ENCODE measurements at regions not wholly inside any gene's neighbourhood (a gene's known extent, or its start where the extent isn't known, plus 50 kb on each side); places are given as distances from the start of the nearest gene placed in this dataset.

- Mint-ChIP-seq H3K27ac (no peak overlapping the region), H3K9me3 (peaks cover 5% of the 10 kb centered on the region), H3K4me1 (no peaks in the 10 kb centered on the region), H3K4me3 (no peak overlapping the region), H3K27me3 (ENCODE audit: low read depth) (no peaks in the 10 kb centered on the region), H3K36me3 (peaks cover 21% of the 10 kb centered on the region)
- DNase-seq (ENCODE audit: low spot score in 2 of 2, unreplicated experiment in 2 of 2): no peak
- no peak for TF ChIP-seq CTCF (IDR thresholded peaks at IDR 0.05; ENCODE audit: unreplicated experiment)
Measured at GRCh38 chr2:144206019-144206418, 313.9 kb downstream of the ZEB2 start.

DNA sequence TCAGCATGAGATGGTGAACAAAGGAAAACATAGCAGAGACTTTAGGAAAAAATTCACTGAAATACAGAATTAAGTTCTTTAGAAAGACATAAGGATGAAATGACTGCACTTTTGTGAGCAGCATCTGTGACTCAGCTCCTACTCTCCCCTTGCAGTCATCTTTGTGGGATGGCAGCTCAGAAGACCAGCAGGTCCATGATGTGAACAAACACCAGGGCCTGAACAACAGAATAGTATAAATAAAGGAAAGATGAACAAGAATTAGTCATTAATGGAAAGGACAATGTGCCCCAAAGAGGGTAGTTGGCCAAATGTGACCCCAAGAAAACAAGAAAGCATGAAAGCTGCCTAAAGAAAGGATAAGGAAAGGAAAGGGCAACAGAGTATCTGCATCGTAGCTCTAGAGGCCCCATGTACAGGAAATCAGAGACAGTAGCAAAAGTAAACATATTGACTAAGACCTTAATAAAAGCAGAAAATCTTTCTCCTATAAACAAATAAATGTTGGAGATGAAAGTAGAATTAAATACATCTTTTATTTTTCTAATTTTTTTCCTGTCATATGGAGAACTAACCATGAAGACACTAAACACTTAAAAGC is 318.0 kb downstream of the ZEB2 start:
- Mint-ChIP-seq H3K36me3 (peaks cover 11% of the 10 kb centered on the region), H3K4me1 (no peaks in the 10 kb centered on the region), H3K4me3 (no peak overlapping the region), H3K27ac (no peak overlapping the region), H3K9me3 (no peaks in the 10 kb centered on the region), H3K27me3 (ENCODE audit: low read depth) (no peaks in the 10 kb centered on the region)
- DNase-seq (ENCODE audit: low spot score in 2 of 2, unreplicated experiment in 2 of 2): no peak
- TF ChIP-seq CTCF (IDR thresholded peaks at IDR 0.05; ENCODE audit: unreplicated experiment): no peak

DNA sequence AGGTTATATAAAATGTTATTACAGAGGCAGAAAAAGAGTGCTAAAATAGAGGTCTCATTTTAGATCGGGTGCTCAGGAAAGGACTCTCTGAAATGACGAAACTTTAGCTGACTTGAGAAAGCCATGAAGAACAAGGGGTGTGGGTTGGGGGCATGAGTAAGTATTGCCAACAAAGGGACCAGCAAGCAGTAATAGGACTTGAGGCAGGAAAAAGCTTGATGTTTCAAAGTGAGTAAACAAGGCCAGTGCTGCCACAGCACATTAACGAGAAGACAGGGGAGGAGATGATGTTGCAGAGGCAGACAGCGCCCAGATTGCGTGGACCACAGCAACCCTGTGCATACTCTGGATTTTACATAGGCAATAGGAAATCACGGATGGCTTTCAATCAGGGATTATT is 318.8 kb downstream of the ZEB2 start:
- no peak for DNase-seq (ENCODE audit: low spot score in 2 of 2, unreplicated experiment in 2 of 2)

DNA sequence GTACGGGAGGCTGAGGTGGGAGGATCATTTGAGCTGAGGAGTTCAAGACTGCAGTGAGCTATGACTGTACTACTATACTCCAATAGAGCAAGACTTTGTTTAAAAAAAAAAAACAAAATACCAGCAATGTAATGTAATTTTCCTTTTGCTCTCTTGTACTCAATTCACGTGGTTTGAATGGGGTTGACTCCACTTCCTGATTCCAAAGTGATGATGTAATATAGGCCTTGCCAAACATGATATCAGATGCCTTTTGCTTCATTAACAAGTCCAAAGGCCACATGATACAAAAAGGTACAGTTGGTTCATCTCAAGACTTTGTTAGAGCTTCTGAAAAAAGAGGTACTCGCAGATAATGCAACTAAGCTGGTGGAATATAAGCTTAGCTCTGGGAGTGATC is 321.8 kb downstream of the ZEB2 start:
- Mint-ChIP-seq H3K9me3 (no peaks in the 10 kb centered on the region), H3K4me3 (no peak overlapping the region), H3K4me1 (peaks cover 14% of the 10 kb centered on the region), H3K36me3 (peaks cover 5% of the 10 kb centered on the region), H3K27ac (no peak overlapping the region), H3K27me3 (ENCODE audit: low read depth) (no peaks in the 10 kb centered on the region)
- no peak for DNase-seq (ENCODE audit: low spot score in 2 of 2, unreplicated experiment in 2 of 2)
- TF ChIP-seq CTCF (IDR thresholded peaks at IDR 0.05; ENCODE audit: unreplicated experiment): no peak

More for the DNA sequence above, 318.8 kb downstream of the ZEB2 start:
- no peak overlapping the region for H3K27ac Mint-ChIP-seq
- no peak overlapping the region for H3K4me3 Mint-ChIP-seq
- H3K36me3 Mint-ChIP-seq: peaks cover 11% of the 10 kb centered on the region
- H3K4me1 Mint-ChIP-seq: peaks cover 4% of the 10 kb centered on the region
- H3K27me3 Mint-ChIP-seq (ENCODE audit: low read depth): no peaks in the 10 kb centered on the region
- TF ChIP-seq CTCF (IDR thresholded peaks at IDR 0.05; ENCODE audit: unreplicated experiment): no peak
- H3K9me3 Mint-ChIP-seq: no peaks in the 10 kb centered on the region

- Mint-ChIP-seq H3K9me3 (no peaks in the 10 kb centered on the region), H3K4me1 (peaks cover 22% of the 10 kb centered on the region), H3K27ac (no peak overlapping the region), H3K4me3 (no peak overlapping the region), H3K27me3 (ENCODE audit: low read depth) (no peaks in the 10 kb centered on the region), H3K36me3 (peaks cover 5% of the 10 kb centered on the region)
- TF ChIP-seq CTCF (IDR thresholded peaks at IDR 0.05; ENCODE audit: unreplicated experiment): no peak
- DNase-seq (ENCODE audit: low spot score in 2 of 2, unreplicated experiment in 2 of 2): no peak
Measured at GRCh38 chr2:144194326-144195071, 325.4 kb downstream of the ZEB2 start.
